ENCODE measurements at regions not wholly inside any gene's neighbourhood (a gene's known extent, or its start where the extent isn't known, plus 50 kb on each side); places are given as distances from the start of the nearest gene placed in this dataset.

GRCh38 chr4:173990869-173991210 lies 292.6 kb downstream of the FBXO8 start:
- H3K27ac ChIP-seq (ENCODE audit: low read depth, low read length), result no peak overlapping the region
- ChIA-PET CTCF (interaction anchor here (0.7 to 2.5 kb wide), 9 partner anchors 8 to 977 kb away, joined by 3 to 14 read pairs (median 3); no protein-coding TSS in a partner anchor), POLR2A (no interaction called here), RAD21 (ENCODE audit: low non-redundant PET in 1 of 2, low total read pairs in 2 of 2, uncharacterized antibody in 2 of 2, unreplicated experiment in 2 of 2) (no interaction called here)
- intact Hi-C loops (cut with micrococcal nuclease), result loop anchor here (2.0 kb wide), 1 partner anchor 486 kb away; no protein-coding TSS in a partner anchor
- H3K27me3 ChIP-seq (ENCODE audit: insufficient read depth, low read length), result peaks cover 16% of the 10 kb centered on the region
- DNase-seq (ENCODE audit: low read depth, low spot score), result no peak
- TF ChIP-seq TCF7L2 (IDR thresholded peaks at IDR 0.05; ENCODE audit: borderline replicate concordance, extremely low read depth, insufficient read depth, insufficient read length), result no peak
- TF ChIP-seq SP1 (IDR thresholded peaks at IDR 0.05; ENCODE audit: low read depth), result no peak
- TF ChIP-seq POLR2A (IDR thresholded peaks at IDR 0.05; ENCODE audit: borderline replicate concordance, extremely low read depth, insufficient read depth, insufficient read length), result no peak
- TF ChIP-seq REST (IDR thresholded peaks at IDR 0.05; ENCODE audit: low read depth), result no peak
- TF ChIP-seq EZH2 (IDR thresholded peaks at IDR 0.05), result no peak
- TF ChIP-seq ATF3 (IDR thresholded peaks at IDR 0.05), result no peak
- TF ChIP-seq SRF (IDR thresholded peaks at IDR 0.05; ENCODE audit: low read depth), result no peak
- TF ChIP-seq CEBPB (IDR thresholded peaks at IDR 0.05; ENCODE audit: low read depth), result no peak
- TF ChIP-seq YY1 (IDR thresholded peaks at IDR 0.05; ENCODE audit: extremely low read depth, insufficient replicate concordance, low read depth, low read length), result no peak
- no peak for TF ChIP-seq SIN3A (IDR thresholded peaks at IDR 0.05; ENCODE audit: low read depth)
- no peak for TF ChIP-seq JUND (IDR thresholded peaks at IDR 0.05)
- H3K9ac ChIP-seq (ENCODE audit: low read length), result no peak overlapping the region
- H3K9me2 ChIP-seq (ENCODE audit: insufficient read depth), result no peaks in the 10 kb centered on the region
- no peak overlapping the region for H3K4me2 ChIP-seq (ENCODE audit: low read length)
- H2AFZ ChIP-seq (ENCODE audit: low read depth, low read length, poor library complexity, severe bottlenecking), result no peak overlapping the region
- no peak for ATAC-seq
- H3K36me3 ChIP-seq (ENCODE audit: control insufficient read depth in 1 of 2, insufficient read depth in 2 of 2, low read length in 2 of 2), result no peaks in the 10 kb centered on the region
- no peaks in the 10 kb centered on the region for H3K9me3 ChIP-seq (ENCODE audit: control insufficient read depth in 1 of 2, insufficient read depth in 1 of 2, low read depth in 1 of 2, low read length in 2 of 2)
- no peaks in the 10 kb centered on the region for H3K79me2 ChIP-seq (ENCODE audit: insufficient read depth, low read length)
- H4K20me1 ChIP-seq (ENCODE audit: insufficient read depth), result no peaks in the 10 kb centered on the region
- no peak overlapping the region for H3K4me3 ChIP-seq (replicated peaks in 1 of 2; ENCODE audit: low read depth in 1 of 2, low read length in 2 of 2)
- H3K4me1 ChIP-seq (ENCODE audit: control insufficient read depth in 1 of 2, insufficient read depth in 2 of 2, low read length in 2 of 2), result no peaks in the 10 kb centered on the region
- no TSS peak for BruUV-seq (replicated peaks)
